K562 (cell line): ENCODE measurements at regions not wholly inside any gene's neighbourhood (a gene's known extent, or its start where the extent isn't known, plus 50 kb on each side); places are given as distances from the start of the nearest gene placed in this dataset.

Experiments
- ATAC-seq: fragments of 200-7000 bp; cut with Tn5 transposase; 3 replicates; pipeline ENCODE4 v1.9.1; 2020; ENCODE audit warnings: moderate library complexity
- BruUV-seq: library from RNA; stranded (reverse); fragments of 400-500 nt; replicated peaks from 2 replicates; lab custom pipeline; 2021; lab: Mats Ljungman, UMichigan
- CTCF ChIA-PET: fragments of 300-600 bp; formaldehyde crosslinking; extraction: SDS; loops from one replicate; lab custom pipeline; 2021; ENCODE audit warnings: low intra/inter-chr PET ratio; lab: Yijun Ruan, JAX
- POLR2A ChIA-PET: fragments of 300-600, 350-650 bp; sonication (Branson Sonifier 250); formaldehyde crosslinking; extraction: SDS; loops from one replicate; lab custom pipeline; 2021; ENCODE audit warnings: antibody characterized with exemption, inconsistent platforms; lab: Yijun Ruan, JAX
- DNase-seq, 4 experiments: peaks; one replicate each; pipeline versions ENCODE4 v3.0.0 to v3.0.0-alpha.2; 2011 to 2018; ENCODE audit warnings: low spot score in 3 of 4, mixed read lengths in 3 of 4; ENCODE audit errors: extremely low read depth in 1 of 4
- FAIRE-seq: peaks from 2 replicates; lab custom pipeline; 2011; peaks lifted over from hg19 to GRCh38; lab: Jason Lieb, UNC
- H2AFZ ChIP-seq: 2 replicates; pipeline ENCODE4 v1.6.0; 2011; ENCODE audit warnings: low read depth, low read length, control low read depth, inconsistent platforms
- H3K27ac ChIP-seq: fragments of 200-600 bp; 3 replicates; pipeline ENCODE4 v1.8.0; 2011; ENCODE audit warnings: low read depth, mild to moderate bottlenecking, control low read depth, inconsistent platforms, low read length, moderate library complexity, mixed read lengths; ENCODE audit errors: extremely low read depth
- H3K27me3 ChIP-seq, 2 experiments: fragments of 300-600 bp in 1 of 2; 2 replicates in 1 of 2; 3 replicates in 1 of 2; pipeline versions ENCODE4 v1.6.0 to v1.8.0; 2011; ENCODE audit warnings: inconsistent platforms in 2 of 2, low read length in 2 of 2, mild to moderate bottlenecking in 1 of 2, mixed read lengths in 1 of 2, moderate library complexity in 1 of 2; ENCODE audit not compliant: control insufficient read depth in 2 of 2, insufficient read depth in 2 of 2
- H3K36me3 ChIP-seq: fragments of 300-600 bp; 3 replicates; pipeline ENCODE4 v1.8.0; 2011; ENCODE audit warnings: mild to moderate bottlenecking, low read length, inconsistent platforms; ENCODE audit not compliant: control insufficient read depth, insufficient read depth
- H3K4me1 ChIP-seq, 2 experiments: fragments of 200-600 bp in 1 of 2; replicated peaks in 1 of 2; 2 replicates in 1 of 2; 3 replicates in 1 of 2; pipeline versions ENCODE4 v1.5.1 to v1.8.0; 2011; ENCODE audit warnings: inconsistent platforms in 2 of 2, low read length in 2 of 2, mild to moderate bottlenecking in 1 of 2, mixed read lengths in 1 of 2, moderate library complexity in 1 of 2; ENCODE audit not compliant: control insufficient read depth in 2 of 2, insufficient read depth in 2 of 2
- H3K4me2 ChIP-seq: 2 replicates; pipeline ENCODE4 v1.6.1; 2011; ENCODE audit warnings: low read length, control low read depth, inconsistent platforms, mixed read lengths; ENCODE audit not compliant: insufficient read depth
- H3K4me3 ChIP-seq: fragments of 200-600 bp; sonication (generic), shearing (Covaris generic); 2 replicates; pipeline ENCODE4 v1.5.1; 2016; ENCODE audit warnings: control low read depth, inconsistent platforms
- H3K79me2 ChIP-seq: fragments of 200-600 bp; 3 replicates; pipeline ENCODE4 v1.8.0; 2011; ENCODE audit warnings: low read length, inconsistent platforms; ENCODE audit not compliant: control insufficient read depth, insufficient read depth
- H3K9ac ChIP-seq, 2 experiments: 2 replicates each; pipeline versions ENCODE4 v1.6.0 to v1.6.1; 2011; ENCODE audit warnings: low read depth in 2 of 2, low read length in 2 of 2, control low read depth in 1 of 2, inconsistent platforms in 1 of 2, mild to moderate bottlenecking in 1 of 2, mixed read lengths in 1 of 2; ENCODE audit not compliant: insufficient read depth in 1 of 2
- H3K9me1 ChIP-seq: one replicate; pipeline ENCODE4 v1.6.0; 2011; ENCODE audit warnings: inconsistent platforms, mild to moderate bottlenecking, low read length, moderate library complexity; ENCODE audit not compliant: control insufficient read depth, insufficient read depth
- H3K9me3 ChIP-seq: replicated peaks from 2 replicates; pipeline ENCODE4 v1.5.1; 2011; ENCODE audit warnings: low read depth, low read length, inconsistent platforms; ENCODE audit not compliant: control insufficient read depth, insufficient read depth
- H4K20me1 ChIP-seq: replicated peaks from 2 replicates; pipeline ENCODE4 v1.6.1; 2011; ENCODE audit warnings: low read length, inconsistent platforms, mixed read lengths; ENCODE audit not compliant: control insufficient read depth, insufficient read depth
- ATF3 ChIP-seq, 2 experiments: fragments of 450-650 bp in 1 of 2; sonication (generic) in 1 of 2; formaldehyde crosslinking in 1 of 2; IDR thresholded peaks in 1 of 2; conservative IDR thresholded peaks in 1 of 2; 2 replicates each; pipeline versions ENCODE4 v1.6.1 to v1.8.1; 2016 to 2023; ENCODE audit warnings: mild to moderate bottlenecking in 2 of 2, moderate library complexity in 2 of 2, inconsistent platforms in 1 of 2, missing genetic modification reagents in 1 of 2
- COPS2 ChIP-seq: fragments of 450-650 bp; conservative IDR thresholded peaks from 2 replicates; pipeline ENCODE4 v1.6.1; 2016; ENCODE audit warnings: mild to moderate bottlenecking, moderate library complexity
- ID3 ChIP-seq, 2 experiments: fragments of 250-450 bp in 1 of 2; fragments of 450-650 bp in 1 of 2; sonication (Bioruptor Pico) in 1 of 2; IDR thresholded peaks; 2 replicates each; pipeline versions ENCODE4 v1.6.1 to v1.8.0; 2016 to 2021; ENCODE audit warnings: mild to moderate bottlenecking in 2 of 2, moderate library complexity in 2 of 2, missing compliant biosample characterization in 1 of 2, missing genetic modification characterization in 1 of 2
- SP2 ChIP-seq: IDR thresholded peaks from 2 replicates; pipeline ENCODE4 v1.6.1; 2011; ENCODE audit warnings: mild to moderate bottlenecking, low read depth, low read length, moderate library complexity; ENCODE audit not compliant: poor library complexity, severe bottlenecking; ENCODE audit errors: extremely low read depth
- ZBTB40 ChIP-seq, 2 experiments: fragments of 450-650 bp in 1 of 2; sonication (generic) in 1 of 2; formaldehyde crosslinking in 1 of 2; IDR thresholded peaks; 2 replicates each; pipeline versions ENCODE4 v1.7.1 to v1.9.0; 2016 to 2022; ENCODE audit warnings: inconsistent platforms in 1 of 2, mild to moderate bottlenecking in 1 of 2, missing genetic modification reagents in 1 of 2
- WGBS: fragments of 100-300 bp; shearing (Covaris generic); methylation state at CpG from one replicate; pipeline ENCODE4 v1.1.6; 2016; ENCODE audit warnings: low coverage, mixed read lengths; ENCODE audit not compliant: insufficient coverage; ENCODE audit errors: missing lambda C conversion rate; 5-methylcytosine and 5-hydroxymethylcytosine counted together
- in situ Hi-C: fragments of 300-500 bp; cut with MboI; formaldehyde crosslinking; loops from 4 replicates; pipeline ENCODE4 v1.15.0; 2018; ENCODE audit warnings: inconsistent platforms, mixed read lengths
- intact Hi-C: fragments of 100-400 bp; cut with micrococcal nuclease; formaldehyde crosslinking; loops from 2 replicates; pipeline ENCODE4 v1.14.2; 2022

GRCh38 chr10:121159670-121160069 is 308.5 kb downstream of the WDR11 start:
- H3K27me3 ChIP-seq = no peaks in the 10 kb centered on the region
- H3K9me1 ChIP-seq = no peaks in the 10 kb centered on the region
- H3K4me1 ChIP-seq = no peaks in the 10 kb centered on the region
- H3K9ac ChIP-seq = no peak overlapping the region
- CTCF ChIA-PET = no interaction called here
- intact Hi-C loops (no loop called here), in situ Hi-C loops (no loop called here)
- ATAC-seq (no peak), DNase-seq (no peak), FAIRE-seq (no peak)
- no TSS peak for BruUV-seq
- H2AFZ ChIP-seq = no peak overlapping the region
- H3K4me3 ChIP-seq = no peak overlapping the region
- H3K36me3 ChIP-seq = no peaks in the 10 kb centered on the region
- no peak overlapping the region for H3K4me2 ChIP-seq
- no peaks in the 10 kb centered on the region for H4K20me1 ChIP-seq
- H3K79me2 ChIP-seq = no peaks in the 10 kb centered on the region
- H3K9me3 ChIP-seq = no peaks in the 10 kb centered on the region
- no peak overlapping the region for H3K27ac ChIP-seq
- POLR2A ChIA-PET = interaction anchor here (0.6 kb wide), 1 partner anchor 32 kb away, joined by 3 read pairs; no protein-coding TSS in a partner anchor
- 3% methylated on average over 5 of the region's 5 CpGs for WGBS
- TF ChIP-seq ATF3 (IDR thresholded peaks at IDR 0.05) = no peak
- no peak for TF ChIP-seq ATF3 (CRISPR knock-in tag; conservative IDR thresholded peaks at IDR 0.05)
- TF ChIP-seq ZBTB40 (IDR thresholded peaks at IDR 0.05) = no peak
- TF ChIP-seq ZBTB40 (CRISPR knock-in tag; IDR thresholded peaks at IDR 0.05) = no peak
- TF ChIP-seq SP2 = no peak
- TF ChIP-seq COPS2 = no peak
- TF ChIP-seq ID3 (CRISPR knock-in tag; IDR thresholded peaks at IDR 0.05) = no peak
- no peak for TF ChIP-seq ID3 (tag; IDR thresholded peaks at IDR 0.05)
